Activated T-cell treated with anti-CD3 and anti-CD28 coated beads, Interleukin-2, amount 50 U/mL, for 72 hours (primary cell): ENCODE measurements at regions not wholly inside any gene's neighbourhood (a gene's known extent, or its start where the extent isn't known, plus 50 kb on each side); places are given as distances from the start of the nearest gene placed in this dataset.

ENCODE experiments used
- ATAC-seq, 2 donors: fragments of 150-1000 bp; cut with Tn5 transposase; replicated peaks in 1 of 2; 2 replicates each; pipeline ENCODE4 v1.10.0; 2021; ENCODE audit warnings: moderate library complexity in 2 of 2, mild to moderate bottlenecking in 1 of 2
- DNase-seq, 2 donors: peaks; one replicate each; pipeline ENCODE4 v3.0.0; 2021 to 2022; ENCODE audit warnings: mixed read lengths in 1 of 2
- H3K27ac Mint-ChIP-seq: one replicate; pipeline ENCODE4 v1.8.0; 2022; ENCODE audit warnings: mild to moderate bottlenecking, moderate library complexity, mixed read lengths
- H3K27me3 Mint-ChIP-seq: one replicate; pipeline ENCODE4 v1.8.0; 2022; ENCODE audit warnings: low read depth, mixed read lengths
- H3K36me3 Mint-ChIP-seq, 2 donors: one replicate each; pipeline ENCODE4 v1.8.0; 2022; ENCODE audit warnings: mixed read lengths in 2 of 2, mild to moderate bottlenecking in 1 of 2; ENCODE audit not compliant: insufficient read depth in 2 of 2
- H3K4me1 Mint-ChIP-seq: one replicate; pipeline ENCODE4 v1.8.0; 2022; ENCODE audit warnings: low read depth, mixed read lengths
- H3K4me3 Mint-ChIP-seq, 2 donors: one replicate each; pipeline ENCODE4 v1.8.0; 2022; ENCODE audit warnings: mild to moderate bottlenecking in 2 of 2, mixed read lengths in 2 of 2, moderate library complexity in 2 of 2
- H3K9me3 Mint-ChIP-seq, 2 donors: one replicate each; pipeline ENCODE4 v1.8.0; 2022; ENCODE audit warnings: mixed read lengths in 2 of 2

DNA sequence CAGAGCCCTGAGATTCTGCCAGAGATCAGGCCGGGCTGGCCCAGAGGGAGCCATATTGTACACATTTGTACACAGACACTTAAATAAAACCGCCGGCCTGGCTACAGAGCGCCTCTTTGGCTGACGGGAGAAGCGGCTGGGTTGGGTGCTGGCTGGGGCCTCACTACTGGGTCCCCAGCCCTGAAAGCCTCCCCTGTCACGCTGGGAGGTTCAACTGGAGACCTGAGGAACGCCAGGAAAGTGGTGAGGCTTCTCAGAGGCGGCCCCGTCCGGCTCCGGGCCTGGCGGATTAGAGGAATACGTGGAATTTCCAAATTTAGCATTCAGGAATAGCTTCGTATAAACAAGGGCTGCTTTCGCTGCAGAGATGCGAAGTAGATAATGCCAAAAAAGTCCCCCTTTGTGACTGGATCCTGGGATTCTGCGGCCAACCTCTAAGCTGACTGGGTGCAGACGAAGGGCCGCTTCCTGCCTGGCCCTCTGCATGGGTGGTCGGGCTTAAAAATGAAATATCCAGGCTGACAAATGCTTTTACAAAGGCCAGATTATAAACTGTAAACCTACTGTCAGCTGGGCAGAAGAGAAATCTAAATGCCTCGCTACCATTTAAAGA lies 252.4 kb downstream of the IRF8 start:
- no peak for ATAC-seq
- H3K4me3 Mint-ChIP-seq = no peak overlapping the region
- no peak for DNase-seq
- H3K27ac Mint-ChIP-seq = no peak overlapping the region
- H3K4me1 Mint-ChIP-seq = no peaks in the 10 kb centered on the region
- H3K27me3 Mint-ChIP-seq = peaks cover 14% of the 10 kb centered on the region
- no peaks in the 10 kb centered on the region for H3K9me3 Mint-ChIP-seq
- H3K36me3 Mint-ChIP-seq = no peaks in the 10 kb centered on the region

DNA sequence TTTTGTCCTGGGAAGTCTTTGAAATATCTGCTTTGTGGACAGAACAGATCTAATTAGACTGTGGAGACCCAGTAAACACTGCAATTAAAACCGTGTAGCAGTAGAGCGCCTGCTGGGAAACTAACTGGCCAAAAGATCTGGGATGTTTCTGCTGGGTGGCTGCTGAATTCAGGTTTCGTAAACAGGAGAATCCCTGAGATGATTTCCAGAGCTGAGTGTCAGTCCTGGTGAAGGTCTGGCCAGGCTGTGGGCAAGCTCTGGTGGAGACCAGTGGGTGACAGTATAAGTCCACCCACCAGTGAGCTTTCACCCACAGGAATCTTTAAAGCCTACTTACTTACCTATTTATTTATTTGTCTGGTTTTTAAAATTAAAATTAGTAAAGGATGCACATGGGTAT lies 257.2 kb downstream of the IRF8 start:
- peaks cover 1 to 7% of the 10 kb centered on the region in 2 donors for H3K9me3 Mint-ChIP-seq
- H3K27ac Mint-ChIP-seq = no peak overlapping the region
- peaks cover 4 to 6% of the 10 kb centered on the region in 2 donors for H3K36me3 Mint-ChIP-seq
- DNase-seq = no peak
- no peak for ATAC-seq
- H3K4me3 Mint-ChIP-seq = no peak overlapping the region
- H3K4me1 Mint-ChIP-seq = no peaks in the 10 kb centered on the region
- peaks cover 8% of the 10 kb centered on the region for H3K27me3 Mint-ChIP-seq

DNA sequence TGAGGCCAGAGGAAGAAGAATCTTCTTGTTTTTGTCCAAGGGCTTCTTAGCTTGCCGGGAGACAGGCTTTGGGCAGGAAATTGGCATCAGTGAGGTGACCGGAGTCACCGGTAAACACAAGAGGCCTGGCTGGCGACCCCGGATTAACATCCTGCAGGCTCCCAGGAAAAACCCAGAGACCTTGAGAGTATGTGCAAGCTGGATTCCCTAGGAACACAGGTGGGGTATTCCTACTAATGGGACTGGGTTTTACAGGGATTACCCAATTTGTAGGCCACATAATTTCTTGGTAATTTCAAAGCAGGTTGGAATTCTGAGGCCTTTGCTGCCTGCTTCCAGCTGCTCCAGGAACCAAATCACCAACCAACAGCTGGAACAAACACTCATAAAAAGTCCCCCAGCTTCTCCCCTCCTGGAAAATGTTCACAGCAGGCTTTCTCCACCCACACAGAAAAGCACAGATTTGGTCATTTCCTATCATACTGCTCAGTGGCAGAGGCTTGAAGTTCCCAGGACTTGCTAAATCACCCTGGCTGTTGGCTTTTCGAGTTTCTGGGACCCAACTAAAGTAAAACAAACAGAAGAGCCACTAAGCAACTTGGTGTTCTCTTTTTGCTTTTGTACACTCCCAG lies 258.8 kb downstream of the IRF8 start:
- Mint-ChIP-seq H3K4me1 (no peaks in the 10 kb centered on the region), H3K9me3 (peaks cover 1 to 7% of the 10 kb centered on the region in 2 donors), H3K36me3 (peaks cover 4 to 6% of the 10 kb centered on the region in 2 donors), H3K27me3 (peaks cover 8% of the 10 kb centered on the region), H3K27ac (no peak overlapping the region), H3K4me3 (no peak overlapping the region)
- ATAC-seq (no peak), DNase-seq (no peak)

DNA sequence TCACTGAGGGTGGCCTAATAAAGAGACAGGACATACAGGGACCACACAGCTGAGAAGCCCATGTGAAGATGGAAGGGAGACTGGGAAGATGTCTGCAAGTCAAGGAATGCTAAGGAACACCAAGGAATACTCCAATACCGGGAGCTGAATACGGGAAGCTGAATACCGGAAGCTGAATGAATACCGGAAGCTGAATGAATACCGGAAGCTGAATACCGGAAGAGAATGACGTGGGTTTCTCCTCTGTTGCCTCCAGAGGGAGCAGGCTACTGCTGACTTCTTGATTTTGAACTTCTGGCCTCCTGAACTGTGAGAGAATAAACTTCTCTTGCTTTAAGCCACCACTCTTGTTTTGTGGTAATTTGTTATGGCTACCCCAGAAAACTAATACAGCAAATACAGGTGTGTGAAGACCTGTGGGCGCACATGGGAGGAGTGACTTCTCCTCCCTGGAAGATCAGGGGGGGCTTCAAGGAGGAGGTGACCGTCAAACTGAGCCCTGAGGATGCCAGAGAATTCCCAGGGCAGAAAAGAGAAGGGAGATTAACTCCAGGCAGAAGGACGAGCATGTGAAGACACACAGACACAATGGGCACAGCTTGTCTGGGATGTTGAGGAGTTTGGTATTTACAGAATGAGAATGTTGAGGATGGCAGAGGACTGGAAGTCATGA lies 259.9 kb downstream of the IRF8 start:
- Mint-ChIP-seq H3K9me3 (peaks cover 1 to 8% of the 10 kb centered on the region in 2 donors), H3K4me3 (no peak overlapping the region), H3K27me3 (peaks cover 8% of the 10 kb centered on the region), H3K36me3 (peaks cover 4 to 6% of the 10 kb centered on the region in 2 donors), H3K27ac (no peak overlapping the region), H3K4me1 (no peaks in the 10 kb centered on the region)
- DNase-seq (no peak), ATAC-seq (no peak)

DNA sequence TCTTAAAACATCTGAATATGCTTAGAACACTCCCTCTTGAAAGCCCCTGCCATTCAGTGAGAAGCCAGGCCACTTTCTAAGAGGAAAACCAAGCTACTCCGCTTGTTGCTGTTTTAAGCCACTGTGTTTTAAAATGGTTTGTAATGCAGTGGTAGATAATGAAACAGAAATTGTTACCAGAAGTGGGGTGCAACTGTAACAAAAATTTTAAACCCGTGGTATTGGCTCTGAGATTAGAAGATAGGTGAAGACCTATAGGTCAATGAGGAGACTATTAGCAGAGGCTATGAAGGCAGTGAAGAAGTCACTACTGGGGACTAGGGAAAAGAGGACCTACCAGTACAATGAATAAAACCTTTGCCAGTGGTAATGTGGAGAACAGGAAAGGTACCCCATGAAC lies 266.5 kb downstream of the IRF8 start:
- no peak overlapping the region for H3K4me3 Mint-ChIP-seq
- no peaks in the 10 kb centered on the region for H3K4me1 Mint-ChIP-seq
- DNase-seq = no peak
- no peak for ATAC-seq
- peaks cover 19% of the 10 kb centered on the region for H3K27me3 Mint-ChIP-seq
- H3K36me3 Mint-ChIP-seq = peaks cover 4 to 6% of the 10 kb centered on the region in 2 donors
- H3K9me3 Mint-ChIP-seq = peaks cover 10 to 14% of the 10 kb centered on the region in 2 donors
- no peak overlapping the region for H3K27ac Mint-ChIP-seq

DNA sequence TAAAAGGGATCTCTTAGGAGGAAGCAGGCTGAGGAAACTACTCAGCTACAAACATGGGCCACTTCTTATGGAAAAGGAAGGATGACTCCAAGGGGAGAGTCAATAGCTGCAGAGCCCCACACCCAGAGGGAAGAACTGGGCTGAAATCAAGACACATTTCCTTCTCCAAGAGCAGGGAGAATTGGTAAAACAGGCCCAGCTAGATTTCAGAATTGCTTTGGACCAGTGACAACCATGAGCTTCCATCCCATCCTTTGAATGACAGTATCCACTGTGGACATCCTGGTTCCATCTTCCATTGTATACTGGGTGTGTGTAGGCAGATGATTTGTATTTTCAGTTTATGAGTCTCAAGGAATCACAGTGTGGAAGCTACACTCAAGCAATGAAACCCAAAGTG lies 267.5 kb downstream of the IRF8 start:
- Mint-ChIP-seq H3K27me3 (peaks cover 21% of the 10 kb centered on the region), H3K4me3 (no peak overlapping the region), H3K36me3 (peaks cover 4 to 6% of the 10 kb centered on the region in 2 donors), H3K27ac (no peak overlapping the region), H3K9me3 (peaks cover 10 to 14% of the 10 kb centered on the region in 2 donors), H3K4me1 (no peaks in the 10 kb centered on the region)
- DNase-seq (no peak), ATAC-seq (no peak)

DNA sequence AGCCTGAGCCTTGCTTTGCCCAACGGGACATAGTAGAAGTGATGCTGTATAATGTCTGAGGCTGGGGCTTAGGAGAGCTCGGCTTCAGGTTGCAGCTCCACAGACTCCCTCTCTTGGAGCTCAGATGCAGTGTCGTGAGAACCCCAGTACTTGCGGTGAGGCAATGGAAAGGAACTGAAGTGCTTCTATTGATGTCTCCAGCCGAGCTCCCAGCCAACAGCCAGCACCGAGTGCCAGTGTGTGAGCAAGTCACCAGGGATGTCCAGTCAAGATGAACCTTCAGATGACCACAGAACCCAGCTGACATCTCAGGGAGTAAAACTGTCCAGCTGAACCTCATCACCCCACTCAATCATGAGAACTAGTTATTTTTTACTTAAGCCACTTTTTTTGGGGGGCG lies 268.1 kb downstream of the IRF8 start:
- Mint-ChIP-seq H3K36me3 (peaks cover 4 to 6% of the 10 kb centered on the region in 2 donors), H3K27me3 (peaks cover 21% of the 10 kb centered on the region), H3K27ac (no peak overlapping the region), H3K4me1 (no peaks in the 10 kb centered on the region), H3K9me3 (peaks cover 10 to 14% of the 10 kb centered on the region in 2 donors), H3K4me3 (no peak overlapping the region)
- DNase-seq (no peak), ATAC-seq (no peak)

DNA sequence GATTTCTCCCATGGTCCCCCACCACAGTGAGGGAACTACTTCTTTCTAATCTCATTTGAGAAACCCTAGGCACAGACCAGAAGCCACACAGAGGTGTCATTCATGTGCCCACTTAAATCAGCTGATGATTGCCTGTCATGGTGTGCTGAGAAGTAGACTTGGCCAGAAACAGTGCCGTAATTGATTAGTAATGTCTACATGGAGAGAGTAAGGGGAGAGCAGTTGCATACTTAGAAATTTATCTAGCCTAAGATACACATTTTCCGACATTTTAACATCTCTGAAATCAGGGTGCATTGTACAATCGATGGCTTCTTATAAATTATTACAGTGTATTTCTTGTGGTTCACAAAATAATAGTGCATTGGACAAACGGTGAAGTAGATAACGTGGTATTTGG lies 271.8 kb downstream of the IRF8 start:
- Mint-ChIP-seq H3K27ac (no peak overlapping the region), H3K4me3 (no peak overlapping the region), H3K36me3 (peaks cover 0 to under 1% of the 10 kb centered on the region in 2 donors), H3K4me1 (no peaks in the 10 kb centered on the region), H3K27me3 (peaks cover 42% of the 10 kb centered on the region), H3K9me3 (peaks cover 4% of the 10 kb centered on the region in 2 donors)
- ATAC-seq (no peak), DNase-seq (no peak)

DNA sequence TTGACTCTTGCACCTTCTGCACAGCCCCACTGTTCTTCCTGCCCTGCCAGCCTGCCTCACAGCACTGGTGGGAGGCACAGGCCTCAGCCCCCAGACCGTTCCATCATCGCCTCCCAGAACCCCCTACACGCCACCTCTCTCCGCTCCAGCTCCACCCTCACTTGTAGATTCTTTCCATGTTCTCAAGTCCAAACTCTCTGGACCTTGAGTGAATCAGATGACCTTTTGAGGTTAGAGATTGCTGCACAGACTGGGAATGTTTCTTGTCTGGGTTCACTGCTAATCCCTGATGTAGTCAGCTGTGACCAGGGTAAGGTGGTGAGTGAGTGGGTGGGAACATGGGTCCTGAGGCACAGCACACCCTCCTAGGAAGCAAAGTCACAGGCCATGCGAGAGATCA lies 272.4 kb downstream of the IRF8 start:
- Mint-ChIP-seq H3K4me3 (no peak overlapping the region), H3K27me3 (peaks cover 42% of the 10 kb centered on the region), H3K36me3 (no peaks in the 10 kb centered on the region), H3K4me1 (no peaks in the 10 kb centered on the region), H3K27ac (no peak overlapping the region), H3K9me3 (peaks cover 0 to 4% of the 10 kb centered on the region in 2 donors)
- DNase-seq = no peak
- ATAC-seq = no peak

DNA sequence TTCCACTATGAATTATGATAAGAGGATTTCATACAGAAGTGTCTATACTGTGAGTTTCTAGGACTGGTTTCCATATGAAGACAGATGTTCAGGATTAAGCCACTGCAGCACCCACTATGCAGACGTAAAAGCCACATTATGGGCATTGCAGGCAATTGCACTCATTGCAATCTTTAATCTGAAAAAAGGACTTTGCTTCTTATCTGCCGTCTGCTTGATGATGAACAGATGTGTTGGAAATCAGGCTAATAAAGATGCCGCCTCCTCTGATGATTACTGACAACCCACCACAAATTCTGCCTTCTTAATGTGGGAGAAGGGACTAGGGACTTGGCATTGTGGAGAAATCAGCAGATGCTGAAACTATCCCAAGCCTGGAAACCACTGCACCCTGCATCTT lies 276.9 kb downstream of the IRF8 start:
- no peak for DNase-seq
- H3K27me3 Mint-ChIP-seq = peaks cover 26% of the 10 kb centered on the region
- no peaks in the 10 kb centered on the region for H3K9me3 Mint-ChIP-seq
- H3K36me3 Mint-ChIP-seq = no peaks in the 10 kb centered on the region
- H3K4me1 Mint-ChIP-seq = no peaks in the 10 kb centered on the region
- H3K27ac Mint-ChIP-seq = no peak overlapping the region
- no peak overlapping the region for H3K4me3 Mint-ChIP-seq
- no peak for ATAC-seq

DNA sequence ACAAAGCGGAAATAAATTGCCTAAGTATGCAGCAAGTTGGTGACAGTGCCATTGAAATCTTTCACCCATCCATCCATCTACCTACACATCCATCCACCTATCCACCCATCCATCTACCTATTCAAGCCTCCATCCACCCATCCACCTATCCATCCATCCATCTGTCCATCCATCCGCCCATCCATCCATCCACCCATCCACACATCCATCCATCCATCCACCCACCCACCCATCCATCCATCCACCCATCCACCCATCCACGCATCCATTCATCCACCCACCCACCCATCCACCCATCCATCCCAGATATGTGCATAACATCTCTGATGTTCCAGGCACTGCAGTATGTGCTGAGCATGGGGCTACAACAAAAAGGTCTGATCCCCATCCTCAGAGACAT lies 277.5 kb downstream of the IRF8 start:
- H3K27ac Mint-ChIP-seq = no peak overlapping the region
- no peak overlapping the region for H3K4me3 Mint-ChIP-seq
- ATAC-seq = no peak
- no peak for DNase-seq
- no peaks in the 10 kb centered on the region for H3K9me3 Mint-ChIP-seq
- H3K4me1 Mint-ChIP-seq = no peaks in the 10 kb centered on the region
- H3K36me3 Mint-ChIP-seq = no peaks in the 10 kb centered on the region
- H3K27me3 Mint-ChIP-seq = peaks cover 26% of the 10 kb centered on the region

DNA sequence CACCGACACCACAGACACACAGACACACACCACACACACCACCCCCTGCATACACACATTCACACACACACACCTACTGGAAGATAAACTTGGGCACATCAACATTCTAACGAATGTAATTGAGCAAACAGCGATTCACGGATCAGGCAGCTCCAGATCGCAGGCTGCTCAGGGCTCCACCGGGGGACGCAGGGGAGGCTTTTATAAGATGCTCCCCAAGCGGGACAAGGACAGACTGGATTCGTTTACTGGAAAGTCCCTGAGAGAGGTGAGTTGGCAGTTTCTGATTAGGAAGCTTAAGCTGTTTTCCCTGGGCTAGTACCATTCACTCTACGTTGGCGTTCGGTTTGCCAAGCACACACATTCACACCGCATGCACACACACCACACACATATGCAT lies 281.3 kb downstream of the IRF8 start:
- DNase-seq (no peak), ATAC-seq (no peak)
- H3K27me3 Mint-ChIP-seq = no peaks in the 10 kb centered on the region
- H3K4me3 Mint-ChIP-seq = no peak overlapping the region
- no peak overlapping the region for H3K27ac Mint-ChIP-seq
- H3K9me3 Mint-ChIP-seq = no peaks in the 10 kb centered on the region
- H3K36me3 Mint-ChIP-seq = no peaks in the 10 kb centered on the region
- no peaks in the 10 kb centered on the region for H3K4me1 Mint-ChIP-seq

DNA sequence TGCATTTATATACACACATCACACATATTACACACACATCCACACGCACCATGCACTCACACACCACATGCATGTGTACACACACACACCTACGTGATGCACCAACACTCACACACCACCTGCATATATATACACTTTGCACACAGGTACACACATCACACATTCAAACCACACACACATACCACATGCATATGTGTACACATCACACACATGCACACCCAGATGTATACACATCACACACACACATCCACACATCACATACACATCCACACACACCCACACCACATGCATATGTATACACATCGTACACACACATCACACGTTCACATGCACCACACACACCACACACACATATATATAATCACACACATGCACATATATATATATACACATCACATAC lies 281.8 kb downstream of the IRF8 start:
- no peak overlapping the region for H3K27ac Mint-ChIP-seq
- no peak for ATAC-seq
- H3K4me3 Mint-ChIP-seq = no peak overlapping the region
- H3K36me3 Mint-ChIP-seq = no peaks in the 10 kb centered on the region
- no peaks in the 10 kb centered on the region for H3K4me1 Mint-ChIP-seq
- no peaks in the 10 kb centered on the region for H3K9me3 Mint-ChIP-seq
- H3K27me3 Mint-ChIP-seq = no peaks in the 10 kb centered on the region
- DNase-seq = no peak
